ENCODE measurements at regions not wholly inside any gene's neighbourhood (a gene's known extent, or its start where the extent isn't known, plus 50 kb on each side); places are given as distances from the start of the nearest gene placed in this dataset.

- in situ Hi-C loops (cut with HindIII; ENCODE audit: extremely low pct_ligation_motif_present, low pct_unique_long_range_greater_than_20kb) (no loop called here), intact Hi-C loops (cut with micrococcal nuclease; ENCODE audit: unreplicated experiment) (no loop called here)
- no peak for FAIRE-seq
- no peak for DNase-seq (ENCODE audit: low spot score)
- H3K27ac ChIP-seq (ENCODE audit: extremely low read length, insufficient read depth, low read length) = no peak overlapping the region
- ChIA-PET POLR2A (no interaction called here), CTCF (ENCODE audit: low intra/inter-chr PET ratio, low total read pairs) (no interaction called here)
- no peaks in the 10 kb centered on the region for H3K4me1 ChIP-seq (ENCODE audit: insufficient read depth, low read length)
- no peak overlapping the region for H2AFZ ChIP-seq (ENCODE audit: low read length)
- BruUV-seq (replicated peaks) = no TSS peak
- no peaks in the 10 kb centered on the region for H3K36me3 ChIP-seq (replicated peaks in 1 of 2; ENCODE audit: control insufficient read depth in 1 of 2, insufficient read depth in 2 of 2, low read length in 2 of 2)
- no peak overlapping the region for H3K4me3 ChIP-seq (replicated peaks in 1 of 3; ENCODE audit: insufficient read depth in 1 of 3, low read depth in 2 of 3, low read length in 3 of 3)
- no peak for ATAC-seq
- H3K79me2 ChIP-seq (ENCODE audit: insufficient read depth, low read length) = no peaks in the 10 kb centered on the region
- WGBS (ENCODE audit: low lambda C conversion rate) = 43% methylated on average over 4 of the region's 4 CpGs
- H4K20me1 ChIP-seq (ENCODE audit: insufficient read depth, low read length) = no peaks in the 10 kb centered on the region
- TF ChIP-seq MXD4 (CRISPR knock-in tag; IDR thresholded peaks at IDR 0.05) (no peak), JARID2 (CRISPR knock-in tag; IDR thresholded peaks at IDR 0.05; ENCODE audit: insufficient replicate concordance) (no peak), RFX1 (IDR thresholded peaks at IDR 0.05) (no peak), ZXDC (CRISPR knock-in tag; IDR thresholded peaks at IDR 0.05) (no peak)
- H3K9me3 ChIP-seq (ENCODE audit: low read length) = no peaks in the 10 kb centered on the region
- H3K27me3 ChIP-seq (ENCODE audit: control insufficient read depth in 1 of 2, insufficient read depth in 2 of 2, low read length in 2 of 2) = peaks cover 0 to 3% of the 10 kb centered on the region in 2 experiments; a peak in 1 of 5 replicates
- H3K4me2 ChIP-seq (ENCODE audit: low read depth, low read length) = no peak overlapping the region
- no peak overlapping the region for H3K9ac ChIP-seq (ENCODE audit: insufficient read depth, low read depth, low read length)
Observed at GRCh38 chr2:217054791-217055190, 194.9 kb upstream of the TNP1 start.

GRCh38 chr2:217052856-217053577, 193.2 kb upstream of the TNP1 start:
- H3K4me3 ChIP-seq (replicated peaks in 1 of 3; ENCODE audit: insufficient read depth in 1 of 3, low read depth in 2 of 3, low read length in 3 of 3) = no peak overlapping the region
- H3K4me2 ChIP-seq (ENCODE audit: low read depth, low read length) = no peak overlapping the region
- peaks cover 4% of the 10 kb centered on the region for H3K4me1 ChIP-seq (ENCODE audit: insufficient read depth, low read length)
- no peak for TF ChIP-seq ZNF768 (CRISPR knock-in tag; IDR thresholded peaks at IDR 0.05)
- no peak for TF ChIP-seq ZFYVE20 (CRISPR knock-in tag; IDR thresholded peaks at IDR 0.05; ENCODE audit: borderline replicate concordance, low read depth)
- no peak for TF ChIP-seq ZNF776 (CRISPR knock-in tag; IDR thresholded peaks at IDR 0.05)
- no peak for TF ChIP-seq MATR3 (CRISPR knock-in tag; IDR thresholded peaks at IDR 0.05)
- TF ChIP-seq ZBTB14 (CRISPR knock-in tag; IDR thresholded peaks at IDR 0.05) = no peak
- TF ChIP-seq TOPORS (CRISPR knock-in tag; IDR thresholded peaks at IDR 0.05) = no peak
- intact Hi-C loops (cut with micrococcal nuclease; ENCODE audit: unreplicated experiment) (no loop called here), in situ Hi-C loops (cut with HindIII; ENCODE audit: extremely low pct_ligation_motif_present, low pct_unique_long_range_greater_than_20kb) (no loop called here)
- ChIA-PET CTCF (ENCODE audit: low intra/inter-chr PET ratio, low total read pairs) (no interaction called here), POLR2A (no interaction called here)
- no peak overlapping the region for H2AFZ ChIP-seq (ENCODE audit: low read length)
- H4K20me1 ChIP-seq (ENCODE audit: insufficient read depth, low read length) = no peaks in the 10 kb centered on the region
- H3K9me3 ChIP-seq (ENCODE audit: low read length) = no peaks in the 10 kb centered on the region
- no peak for DNase-seq (ENCODE audit: low spot score)
- peaks cover 3 to 12% of the 10 kb centered on the region in 2 experiments; a peak in 3 of 5 replicates for H3K27me3 ChIP-seq (ENCODE audit: control insufficient read depth in 1 of 2, insufficient read depth in 2 of 2, low read length in 2 of 2)
- no TSS peak for BruUV-seq (replicated peaks)
- H3K79me2 ChIP-seq (ENCODE audit: insufficient read depth, low read length) = no peaks in the 10 kb centered on the region
- H3K27ac ChIP-seq (ENCODE audit: extremely low read length, insufficient read depth, low read length) = no peak overlapping the region
- no peak for FAIRE-seq
- no peaks in the 10 kb centered on the region for H3K36me3 ChIP-seq (replicated peaks in 1 of 2; ENCODE audit: control insufficient read depth in 1 of 2, insufficient read depth in 2 of 2, low read length in 2 of 2)
- ATAC-seq = no peak
- 41% methylated on average over 2 of the region's 2 CpGs for WGBS (ENCODE audit: low lambda C conversion rate)
- no peak overlapping the region for H3K9ac ChIP-seq (ENCODE audit: insufficient read depth, low read depth, low read length)
